ENCODE measurements at regions not wholly inside any gene's neighbourhood (a gene's known extent, or its start where the extent isn't known, plus 50 kb on each side); places are given as distances from the start of the nearest gene placed in this dataset.
A peak's percentile ranks its signal among the peaks of the same experiment; 100 is the strongest.

GRCh38 chr3:43852066-43852465, 161.3 kb downstream of the ABHD5 start:
- DNase-seq (ENCODE audit: low read depth) = no peak
- no peak overlapping the region for H3K4me3 ChIP-seq (replicated peaks; ENCODE audit: low read depth, low read length)
- TF ChIP-seq, protein P1, sequence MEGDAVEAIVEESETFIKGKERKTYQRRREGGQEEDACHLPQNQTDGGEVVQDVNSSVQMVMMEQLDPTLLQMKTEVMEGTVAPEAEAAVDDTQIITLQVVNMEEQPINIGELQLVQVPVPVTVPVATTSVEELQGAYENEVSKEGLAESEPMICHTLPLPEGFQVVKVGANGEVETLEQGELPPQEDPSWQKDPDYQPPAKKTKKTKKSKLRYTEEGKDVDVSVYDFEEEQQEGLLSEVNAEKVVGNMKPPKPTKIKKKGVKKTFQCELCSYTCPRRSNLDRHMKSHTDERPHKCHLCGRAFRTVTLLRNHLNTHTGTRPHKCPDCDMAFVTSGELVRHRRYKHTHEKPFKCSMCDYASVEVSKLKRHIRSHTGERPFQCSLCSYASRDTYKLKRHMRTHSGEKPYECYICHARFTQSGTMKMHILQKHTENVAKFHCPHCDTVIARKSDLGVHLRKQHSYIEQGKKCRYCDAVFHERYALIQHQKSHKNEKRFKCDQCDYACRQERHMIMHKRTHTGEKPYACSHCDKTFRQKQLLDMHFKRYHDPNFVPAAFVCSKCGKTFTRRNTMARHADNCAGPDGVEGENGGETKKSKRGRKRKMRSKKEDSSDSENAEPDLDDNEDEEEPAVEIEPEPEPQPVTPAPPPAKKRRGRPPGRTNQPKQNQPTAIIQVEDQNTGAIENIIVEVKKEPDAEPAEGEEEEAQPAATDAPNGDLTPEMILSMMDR (IDR thresholded peaks at IDR 0.05; ENCODE audit: low read length, missing control alignments) = no peak

DNA sequence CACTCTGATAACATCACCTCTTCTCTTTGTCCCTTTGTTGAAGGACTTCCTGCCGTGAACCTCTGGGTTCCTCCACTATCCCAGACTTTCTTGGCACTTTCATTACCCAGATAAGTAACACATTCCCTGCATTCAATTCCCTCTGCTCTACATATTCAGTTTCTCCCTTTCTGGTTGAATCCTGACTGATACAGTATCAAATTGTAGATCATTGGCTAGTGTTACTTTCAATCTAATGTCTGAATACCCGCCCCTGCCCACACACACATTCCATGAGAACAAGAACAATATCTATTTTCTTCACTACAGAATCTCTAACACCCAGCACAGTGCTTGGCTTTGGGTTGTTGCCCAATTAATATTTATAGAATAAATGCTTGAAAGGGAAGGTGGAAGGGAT, 163.5 kb downstream of the ABHD5 start:
- no peak overlapping the region for H3K4me3 ChIP-seq (replicated peaks; ENCODE audit: low read depth, low read length)
- DNase-seq (ENCODE audit: low read depth) = no peak
- TF ChIP-seq, protein P1 (IDR thresholded peaks at IDR 0.05; ENCODE audit: low read length, missing control alignments) = no peak

- DNase-seq (ENCODE audit: low read depth) = no peak
- no peak overlapping the region for H3K4me3 ChIP-seq (replicated peaks; ENCODE audit: low read depth, low read length)
- TF ChIP-seq, protein P1 (IDR thresholded peaks at IDR 0.05; ENCODE audit: low read length, missing control alignments) = no peak
Measured at GRCh38 chr3:43854916-43855315, 164.2 kb downstream of the ABHD5 start.

DNA sequence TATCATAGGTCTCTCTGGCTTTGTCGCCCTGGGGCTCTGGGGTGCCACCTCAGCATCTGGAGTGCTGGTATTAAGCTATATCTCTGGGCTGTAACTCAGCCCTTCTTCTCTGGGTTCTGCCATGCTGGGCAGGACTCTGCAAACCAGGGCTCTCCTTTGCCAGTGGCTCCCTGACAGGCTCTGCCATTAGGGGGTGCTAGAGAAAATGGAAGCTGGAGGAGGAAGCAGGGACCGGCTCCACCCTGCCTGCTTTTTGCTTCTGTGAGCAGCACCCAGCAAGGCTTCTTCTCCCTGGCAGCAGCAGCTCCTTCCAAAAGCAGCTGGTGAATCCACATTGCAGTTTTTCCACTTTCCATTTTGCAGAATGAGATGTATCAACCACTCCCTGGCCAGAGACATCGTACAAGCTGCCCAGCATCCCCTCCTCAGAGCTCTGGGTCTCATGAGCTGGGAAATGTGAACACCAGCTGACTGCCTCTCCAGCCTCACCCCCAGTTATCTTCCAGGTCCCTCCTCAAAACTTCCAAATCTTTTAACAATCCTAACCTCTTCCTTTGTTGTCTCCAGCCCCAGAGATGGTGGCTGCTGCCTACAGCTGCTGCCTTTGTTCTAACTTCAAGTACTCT, 165.0 kb downstream of the ABHD5 start:
- TF ChIP-seq, protein P1 (IDR thresholded peaks at IDR 0.05; ENCODE audit: low read length, missing control alignments) = peak; percentile 93
- peak; percentile 74 for DNase-seq (ENCODE audit: low read depth)
- H3K4me3 ChIP-seq (replicated peaks; ENCODE audit: low read depth, low read length) = no peak overlapping the region

- no peak overlapping the region for H3K4me3 ChIP-seq (replicated peaks; ENCODE audit: low read depth, low read length)
- no peak for DNase-seq (ENCODE audit: low read depth)
- TF ChIP-seq, protein P1 (IDR thresholded peaks at IDR 0.05; ENCODE audit: low read length, missing control alignments) = no peak
Measured at GRCh38 chr3:43856351-43856750, 165.6 kb downstream of the ABHD5 start.

GRCh38 chr3:43856761-43857160, 166.0 kb downstream of the ABHD5 start:
- no peak for DNase-seq (ENCODE audit: low read depth)
- H3K4me3 ChIP-seq (replicated peaks; ENCODE audit: low read depth, low read length) = no peak overlapping the region
- TF ChIP-seq, protein P1 (IDR thresholded peaks at IDR 0.05; ENCODE audit: low read length, missing control alignments) = no peak

All from fibroblast of pulmonary artery (primary cell).